ENCODE measurements at regions not wholly inside any gene's neighbourhood (a gene's known extent, or its start where the extent isn't known, plus 50 kb on each side); places are given as distances from the start of the nearest gene placed in this dataset.

GRCh38 chr13:23990455-23990854 lies 93.2 kb upstream of the C1QTNF9B start:
- Histone ChIP-seq H3K79me2 (ENCODE audit: insufficient read depth, low read length) (no peaks in the 10 kb centered on the region), H4K20me1 (ENCODE audit: insufficient read depth, low read length) (no peaks in the 10 kb centered on the region), H3K4me3 (replicated peaks in 1 of 3; ENCODE audit: low read depth in 2 of 3, low read length in 3 of 3) (no peak overlapping the region), H3K27ac (ENCODE audit: low read depth in 1 of 2, low read length in 2 of 2) (no peak overlapping the region), H3K27me3 (ENCODE audit: control insufficient read depth in 2 of 2, insufficient read depth in 2 of 2, low read length in 2 of 2) (no peaks in the 10 kb centered on the region), H2AFZ (ENCODE audit: insufficient read depth, low read depth, low read length, poor library complexity, severe bottlenecking) (no peak overlapping the region), H3K36me3 (replicated peaks in 1 of 2; ENCODE audit: control insufficient read depth in 1 of 2, insufficient read depth in 2 of 2, low read length in 2 of 2) (no peaks in the 10 kb centered on the region), H3K9ac (ENCODE audit: insufficient read depth, low read length, poor library complexity, severe bottlenecking) (no peak overlapping the region), H3K4me2 (replicated peaks; ENCODE audit: extremely low read depth, low read length, poor library complexity, severe bottlenecking) (no peak overlapping the region), H3K9me3 (replicated peaks in 1 of 2; ENCODE audit: control insufficient read depth in 1 of 2, insufficient read depth in 1 of 2, low read length in 2 of 2) (no peaks in the 10 kb centered on the region), H3K4me1 (ENCODE audit: control insufficient read depth in 1 of 2, insufficient read depth in 2 of 2, low read length in 2 of 2) (no peaks in the 10 kb centered on the region)
- Mint-ChIP-seq H3K27me3 (ENCODE audit: low read depth in 3 of 3) (peaks cover 5 to 8% (median 5%) of the 10 kb centered on the region in 3 donors), H3K9me3 (no peaks in the 10 kb centered on the region), H3K27ac (no peak overlapping the region), H3K36me3 (no peaks in the 10 kb centered on the region), H3K4me1 (no peaks in the 10 kb centered on the region), H3K4me3 (no peak overlapping the region)
- no peak for DNase-seq
- intact Hi-C loops (cut with micrococcal nuclease): no loop called here
- WGBS (ENCODE audit: insufficient coverage): no CpG with 5 or more reads among the region's 2 CpGs
- no peak for TF ChIP-seq CTCF (IDR thresholded peaks at IDR 0.05)

- no peaks in the 10 kb centered on the region for H3K9me3 ChIP-seq (replicated peaks in 1 of 2; ENCODE audit: control insufficient read depth in 1 of 2, insufficient read depth in 1 of 2, low read length in 2 of 2)
- H3K4me1 Mint-ChIP-seq: no peaks in the 10 kb centered on the region
- no peak for TF ChIP-seq CTCF (IDR thresholded peaks at IDR 0.05)
- 91% methylated on average over 3 of the region's 3 CpGs for WGBS (ENCODE audit: insufficient coverage)
- H4K20me1 ChIP-seq (ENCODE audit: insufficient read depth, low read length): no peaks in the 10 kb centered on the region
- H3K4me3 ChIP-seq (replicated peaks in 1 of 3; ENCODE audit: low read depth in 2 of 3, low read length in 3 of 3): no peak overlapping the region
- peaks cover 5 to 8% (median 5%) of the 10 kb centered on the region in 3 donors for H3K27me3 Mint-ChIP-seq (ENCODE audit: low read depth in 3 of 3)
- H3K27me3 ChIP-seq (ENCODE audit: control insufficient read depth in 2 of 2, insufficient read depth in 2 of 2, low read length in 2 of 2): no peaks in the 10 kb centered on the region
- no peaks in the 10 kb centered on the region for H3K9me3 Mint-ChIP-seq
- H3K4me1 ChIP-seq (ENCODE audit: control insufficient read depth in 1 of 2, insufficient read depth in 2 of 2, low read length in 2 of 2): no peaks in the 10 kb centered on the region
- no peak overlapping the region for H3K4me3 Mint-ChIP-seq
- no peaks in the 10 kb centered on the region for H3K36me3 ChIP-seq (replicated peaks in 1 of 2; ENCODE audit: control insufficient read depth in 1 of 2, insufficient read depth in 2 of 2, low read length in 2 of 2)
- H3K4me2 ChIP-seq (replicated peaks; ENCODE audit: extremely low read depth, low read length, poor library complexity, severe bottlenecking): no peak overlapping the region
- H3K79me2 ChIP-seq (ENCODE audit: insufficient read depth, low read length): no peaks in the 10 kb centered on the region
- H3K9ac ChIP-seq (ENCODE audit: insufficient read depth, low read length, poor library complexity, severe bottlenecking): no peak overlapping the region
- H3K27ac ChIP-seq (ENCODE audit: low read depth in 1 of 2, low read length in 2 of 2): no peak overlapping the region
- DNase-seq: no peak
- intact Hi-C loops (cut with micrococcal nuclease): no loop called here
- no peaks in the 10 kb centered on the region for H3K36me3 Mint-ChIP-seq
- no peak overlapping the region for H3K27ac Mint-ChIP-seq
- no peak overlapping the region for H2AFZ ChIP-seq (ENCODE audit: insufficient read depth, low read depth, low read length, poor library complexity, severe bottlenecking)
Observed at GRCh38 chr13:23991119-23991518, 93.8 kb upstream of the C1QTNF9B start.
